PC-3 (cell line): ENCODE measurements at regions not wholly inside any gene's neighbourhood (a gene's known extent, or its start where the extent isn't known, plus 50 kb on each side); places are given as distances from the start of the nearest gene placed in this dataset.

Experiments used
- EZH2 ChIP-seq: fragments of 300-600 bp; sonication (generic); IDR thresholded peaks from one replicate; pipeline ENCODE4 v1.6.1; 2017; ENCODE audit warnings: antibody characterized with exemption, mild to moderate bottlenecking, low read length; ENCODE audit not compliant: unreplicated experiment
- TF ChIP-seq, protein P1 (sequence below): fragments of 300-600 bp; sonication (generic); conservative IDR thresholded peaks from 2 replicates; pipeline ENCODE4 v1.5.1; 2017; ENCODE audit warnings: antibody characterized with exemption, low read depth, mild to moderate bottlenecking, low read length

DNA sequence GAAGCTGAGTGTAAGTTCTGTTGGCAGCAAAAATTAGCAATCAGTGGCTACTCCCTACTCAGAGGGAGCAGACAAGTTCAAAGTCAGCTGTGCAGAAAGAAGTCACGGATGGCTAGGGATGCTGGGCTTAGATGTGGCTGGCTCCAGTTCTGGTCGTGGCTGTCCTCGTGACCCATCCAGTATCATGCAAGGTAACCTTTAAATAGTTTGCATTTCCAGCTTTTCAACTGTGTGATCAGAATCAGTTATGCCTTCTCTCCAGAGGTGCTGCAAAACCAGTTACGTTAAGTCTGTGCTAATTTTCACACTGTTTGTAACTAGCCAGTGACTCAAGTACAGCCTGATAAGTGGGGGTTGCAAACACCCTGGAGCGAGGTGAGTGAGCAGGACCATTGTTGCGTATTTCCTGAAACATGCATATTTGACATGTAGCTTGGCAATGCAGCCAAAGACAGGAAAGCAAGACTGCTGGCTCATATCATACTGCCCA is 302.4 kb downstream of the ATPSCKMT start:
- TF ChIP-seq, protein P1, sequence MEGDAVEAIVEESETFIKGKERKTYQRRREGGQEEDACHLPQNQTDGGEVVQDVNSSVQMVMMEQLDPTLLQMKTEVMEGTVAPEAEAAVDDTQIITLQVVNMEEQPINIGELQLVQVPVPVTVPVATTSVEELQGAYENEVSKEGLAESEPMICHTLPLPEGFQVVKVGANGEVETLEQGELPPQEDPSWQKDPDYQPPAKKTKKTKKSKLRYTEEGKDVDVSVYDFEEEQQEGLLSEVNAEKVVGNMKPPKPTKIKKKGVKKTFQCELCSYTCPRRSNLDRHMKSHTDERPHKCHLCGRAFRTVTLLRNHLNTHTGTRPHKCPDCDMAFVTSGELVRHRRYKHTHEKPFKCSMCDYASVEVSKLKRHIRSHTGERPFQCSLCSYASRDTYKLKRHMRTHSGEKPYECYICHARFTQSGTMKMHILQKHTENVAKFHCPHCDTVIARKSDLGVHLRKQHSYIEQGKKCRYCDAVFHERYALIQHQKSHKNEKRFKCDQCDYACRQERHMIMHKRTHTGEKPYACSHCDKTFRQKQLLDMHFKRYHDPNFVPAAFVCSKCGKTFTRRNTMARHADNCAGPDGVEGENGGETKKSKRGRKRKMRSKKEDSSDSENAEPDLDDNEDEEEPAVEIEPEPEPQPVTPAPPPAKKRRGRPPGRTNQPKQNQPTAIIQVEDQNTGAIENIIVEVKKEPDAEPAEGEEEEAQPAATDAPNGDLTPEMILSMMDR = no peak
- TF ChIP-seq EZH2 = no peak
